Embryonic facial prominence (tissue), 1 donor: ENCODE measurements at regions not wholly inside any gene's neighbourhood (a gene's known extent, or its start where the extent isn't known, plus 50 kb on each side); places are given as distances from the start of the nearest gene placed in this dataset.
"Not testable (repeated sequence)": the region's sequence is repeated elsewhere in the genome, so short reads cannot be mapped to it uniquely, and the experiment has no call there.

Experiments
- DNase-seq: peaks from one replicate; pipeline ENCODE4 v3.0.0-alpha.2; 2016; ENCODE audit errors: extremely low spot score

- DNase-seq: no peak
Measured at GRCh38 chr10:44742248-44742647, 168.9 kb upstream of the TMEM72 start.

- DNase-seq: no peak
Measured at GRCh38 chr10:44743535-44743934, 167.6 kb upstream of the TMEM72 start.

- no peak for DNase-seq
Measured at GRCh38 chr10:44745920-44746319, 165.2 kb upstream of the TMEM72 start.

GRCh38 chr10:44747593-44748172 is 163.5 kb upstream of the TMEM72 start:
- no peak for DNase-seq

GRCh38 chr10:44749151-44749550 is 162.0 kb upstream of the TMEM72 start:
- no peak for DNase-seq

- no peak for DNase-seq
Measured at GRCh38 chr10:44752451-44753441, 158.4 kb upstream of the TMEM72 start.

GRCh38 chr10:44754355-44754754 is 156.8 kb upstream of the TMEM72 start:
- not testable (repeated sequence) for DNase-seq

- no peak for DNase-seq
Measured at GRCh38 chr10:44755481-44755880, 155.7 kb upstream of the TMEM72 start.

- no peak for DNase-seq
Measured at GRCh38 chr10:44756216-44756615, 154.9 kb upstream of the TMEM72 start.

GRCh38 chr10:44757551-44758205 is 153.5 kb upstream of the TMEM72 start:
- no peak for DNase-seq

GRCh38 chr10:44759122-44759521 is 152.0 kb upstream of the TMEM72 start:
- DNase-seq: no peak

GRCh38 chr10:44760513-44760912 is 150.6 kb upstream of the TMEM72 start:
- DNase-seq: peak; percentile 65

GRCh38 chr10:44761076-44761475 is 150.1 kb upstream of the TMEM72 start:
- no peak for DNase-seq

GRCh38 chr10:44763331-44763730 is 147.8 kb upstream of the TMEM72 start:
- no peak for DNase-seq

GRCh38 chr10:44765299-44765698 is 145.8 kb upstream of the TMEM72 start:
- no peak for DNase-seq

- DNase-seq: no peak
Measured at GRCh38 chr10:44766631-44767030, 144.5 kb upstream of the TMEM72 start.

- DNase-seq: no peak
Measured at GRCh38 chr10:44769450-44769849, 141.7 kb upstream of the TMEM72 start.

GRCh38 chr10:44771233-44771995 is 139.7 kb upstream of the TMEM72 start:
- DNase-seq: no peak

- DNase-seq: no peak
Measured at GRCh38 chr10:44773565-44773964, 137.6 kb upstream of the TMEM72 start.

- no peak for DNase-seq
Measured at GRCh38 chr10:44774676-44775401, 136.3 kb upstream of the TMEM72 start.

- DNase-seq: no peak
Measured at GRCh38 chr10:44775402-44775741, 135.8 kb upstream of the TMEM72 start.
